H1 (cell line): ENCODE measurements at regions not wholly inside any gene's neighbourhood (a gene's known extent, or its start where the extent isn't known, plus 50 kb on each side); places are given as distances from the start of the nearest gene placed in this dataset.
A peak's percentile ranks its signal among the peaks of the same experiment; 100 is the strongest.

Experiments
- CTCF ChIA-PET: fragments of 300-600 bp; sonication (Branson Sonifier 250); formaldehyde crosslinking; loops from one replicate; lab custom pipeline; 2021; ENCODE audit not compliant: partially characterized antibody; lab: Charles Lee
- POLR2A ChIA-PET: fragments of 300-600 bp; sonication (Branson Sonifier 250); formaldehyde crosslinking; loops from one replicate; lab custom pipeline; 2021; ENCODE audit warnings: inconsistent platforms; ENCODE audit not compliant: partially characterized antibody; lab: Charles Lee
- DNase-seq, 2 experiments: peaks; one replicate each; pipeline versions ENCODE4 v3.0.0 to v3.0.0-alpha.2; 2010 to 2022; ENCODE audit warnings: low spot score in 2 of 2, low read depth in 1 of 2, mixed read lengths in 1 of 2
- FAIRE-seq: peaks from 2 replicates; lab custom pipeline; 2011; peaks lifted over from hg19 to GRCh38; lab: Jason Lieb, UNC
- H2AFZ ChIP-seq: 2 replicates; pipeline ENCODE4 v1.8.1; 2012; ENCODE audit warnings: low read length, inconsistent platforms
- H2AK5ac ChIP-seq: 2 replicates; pipeline ENCODE4 v1.6.1; 2013; ENCODE audit warnings: low read depth, low read length
- H2BK120ac ChIP-seq: replicated peaks from 2 replicates; pipeline ENCODE3; 2013; ENCODE audit warnings: low read depth, low read length, inconsistent platforms
- H2BK12ac ChIP-seq: 2 replicates; pipeline ENCODE4 v1.6.1; 2013; ENCODE audit warnings: low read depth, low read length
- H2BK15ac ChIP-seq: 2 replicates; pipeline ENCODE4 v1.6.1; 2013; ENCODE audit warnings: low read length
- H2BK20ac ChIP-seq: 2 replicates; pipeline ENCODE4 v1.6.1; 2013; ENCODE audit warnings: low read length
- H2BK5ac ChIP-seq: 2 replicates; pipeline ENCODE4 v1.6.1; 2013; ENCODE audit warnings: low read depth, low read length
- H3K14ac ChIP-seq: 2 replicates; pipeline ENCODE4 v1.6.1; 2013; ENCODE audit warnings: inconsistent platforms; ENCODE audit not compliant: insufficient read length
- H3K18ac ChIP-seq: 2 replicates; pipeline ENCODE4 v1.6.1; 2013; ENCODE audit warnings: low read length; ENCODE audit errors: extremely low read depth
- H3K23ac ChIP-seq: 2 replicates; pipeline ENCODE4 v1.6.1; 2013; ENCODE audit warnings: inconsistent platforms; ENCODE audit not compliant: insufficient read length
- H3K23me2 ChIP-seq: 2 replicates; pipeline ENCODE4 v1.6.1; 2013; ENCODE audit warnings: low read depth, low read length
- H3K27ac ChIP-seq: 2 replicates; pipeline ENCODE4 v1.6.1; 2011; ENCODE audit warnings: low read depth, low read length, inconsistent platforms
- H3K27me3 ChIP-seq, 4 experiments: replicated peaks in 1 of 4; 1 replicate in 1 of 4; 2 replicates in 3 of 4; pipeline versions ENCODE4 v1.6.1 to v1.8.1; 2011 to 2013; ENCODE audit warnings: low read length in 3 of 4, mild to moderate bottlenecking in 3 of 4, inconsistent platforms in 2 of 4, mixed read lengths in 2 of 4, moderate library complexity in 1 of 4; ENCODE audit not compliant: control insufficient read depth in 3 of 4, insufficient read depth in 3 of 4; ENCODE audit errors: extremely low read depth in 1 of 4
- H3K36me3 ChIP-seq, 4 experiments: 2 replicates each; pipeline versions ENCODE4 v1.6.1 to v1.8.1; 2011 to 2013; ENCODE audit warnings: mild to moderate bottlenecking in 4 of 4, low read length in 3 of 4, moderate library complexity in 2 of 4, control low read depth in 1 of 4, inconsistent platforms in 1 of 4; ENCODE audit not compliant: insufficient read depth in 4 of 4, control insufficient read depth in 2 of 4
- H3K4ac ChIP-seq: replicated peaks from 2 replicates; pipeline ENCODE3; 2013; ENCODE audit warnings: low read length, low read depth, mixed read lengths, inconsistent platforms; ENCODE audit not compliant: insufficient read length
- H3K4me1 ChIP-seq, 4 experiments: replicated peaks in 1 of 4; 1 replicate in 1 of 4; 2 replicates in 3 of 4; pipeline versions ENCODE4 v1.6.1 to v1.8.1; 2011 to 2013; ENCODE audit warnings: low read length in 3 of 4, inconsistent platforms in 2 of 4, mixed read lengths in 1 of 4; ENCODE audit not compliant: insufficient read depth in 4 of 4, control insufficient read depth in 3 of 4
- H3K4me2 ChIP-seq, 2 experiments: 2 replicates each; pipeline versions ENCODE4 v1.6.1 to v1.8.1; 2011 to 2013; ENCODE audit warnings: low read depth in 2 of 2, low read length in 2 of 2, control low read depth in 1 of 2, inconsistent platforms in 1 of 2, mild to moderate bottlenecking in 1 of 2; ENCODE audit not compliant: insufficient read depth in 1 of 2
- H3K4me3 ChIP-seq, 4 experiments: fragments of 200-600, 300-600 bp in 1 of 4; sonication (generic), shearing (Covaris generic), sonication (Bioruptor Twin) in 1 of 4; 2 replicates each; pipeline versions ENCODE4 v1.5.1 to v1.8.1; 2011 to 2016; ENCODE audit warnings: low read length in 4 of 4, low read depth in 3 of 4, control low read depth in 2 of 4, inconsistent platforms in 2 of 4, mild to moderate bottlenecking in 2 of 4, mixed read lengths in 1 of 4, moderate library complexity in 1 of 4; ENCODE audit not compliant: insufficient read depth in 2 of 4; ENCODE audit errors: extremely low read depth in 1 of 4
- H3K56ac ChIP-seq: replicated peaks from 2 replicates; pipeline ENCODE3; 2013; ENCODE audit warnings: low read depth, mild to moderate bottlenecking, mixed read lengths, low read length, inconsistent platforms; ENCODE audit not compliant: insufficient read length
- H3K79me1 ChIP-seq: 2 replicates; pipeline ENCODE4 v1.6.1; 2013; ENCODE audit warnings: low read depth, low read length, control low read depth
- H3K79me2 ChIP-seq, 2 experiments: 2 replicates each; pipeline versions ENCODE4 v1.6.1 to v1.8.1; 2012 to 2013; ENCODE audit warnings: low read length in 2 of 2, mild to moderate bottlenecking in 2 of 2, inconsistent platforms in 1 of 2; ENCODE audit not compliant: insufficient read depth in 2 of 2, control insufficient read depth in 1 of 2
- H3K9ac ChIP-seq, 4 experiments: replicated peaks in 1 of 4; 1 replicate in 1 of 4; 2 replicates in 3 of 4; pipeline versions ENCODE4 v1.6.1 to v1.8.1; 2011 to 2013; ENCODE audit warnings: low read depth in 3 of 4, low read length in 3 of 4, control low read depth in 2 of 4, mild to moderate bottlenecking in 2 of 4, moderate library complexity in 2 of 4, inconsistent platforms in 1 of 4; ENCODE audit errors: extremely low read depth in 1 of 4
- H3K9me3 ChIP-seq, 2 experiments: 2 replicates each; pipeline versions ENCODE4 v1.6.1 to v1.8.1; 2012 to 2013; ENCODE audit warnings: mild to moderate bottlenecking in 2 of 2, moderate library complexity in 2 of 2, control low read depth in 1 of 2, inconsistent platforms in 1 of 2, low read depth in 1 of 2, low read length in 1 of 2, mixed read lengths in 1 of 2; ENCODE audit not compliant: insufficient read depth in 2 of 2
- H4K20me1 ChIP-seq, 2 experiments: replicated peaks in 1 of 2; 2 replicates each; pipeline versions ENCODE3 to v1.8.1; 2011 to 2013; ENCODE audit warnings: inconsistent platforms in 2 of 2, low read length in 2 of 2, mild to moderate bottlenecking in 1 of 2; ENCODE audit not compliant: insufficient read depth in 2 of 2, control insufficient read depth in 1 of 2
- H4K5ac ChIP-seq: 2 replicates; pipeline ENCODE4 v1.6.1; 2013; ENCODE audit warnings: low read length, low read depth, mixed read lengths, inconsistent platforms; ENCODE audit not compliant: insufficient read length
- H4K8ac ChIP-seq: 2 replicates; pipeline ENCODE4 v1.8.0; 2013; ENCODE audit warnings: mild to moderate bottlenecking, moderate library complexity, low read length, inconsistent platforms; ENCODE audit not compliant: insufficient read depth; ENCODE audit errors: extremely low read depth
- H4K91ac ChIP-seq: replicated peaks from 2 replicates; pipeline ENCODE3; 2013; ENCODE audit warnings: low read length, mixed read lengths, inconsistent platforms; ENCODE audit not compliant: insufficient read length
- CTCF ChIP-seq, 3 experiments: IDR thresholded peaks; 1 replicate in 2 of 3; 2 replicates in 1 of 3; pipeline versions ENCODE4 v1.5.1 to v1.6.1; 2011; ENCODE audit warnings: low read length in 3 of 3, mild to moderate bottlenecking in 3 of 3, inconsistent platforms in 2 of 3, low read depth in 1 of 3, moderate library complexity in 1 of 3; ENCODE audit not compliant: insufficient read depth in 1 of 3; ENCODE audit errors: control extremely low read depth in 1 of 3
- GTF2F1 ChIP-seq: IDR thresholded peaks from 2 replicates; pipeline ENCODE4 v1.6.1; 2012; ENCODE audit warnings: low read depth, low read length, improper control_type of control experiment, borderline replicate concordance
- HDAC2 ChIP-seq, 2 experiments: fragments of 300-600 bp in 1 of 2; sonication (generic) in 1 of 2; IDR thresholded peaks; 2 replicates each; pipeline ENCODE4 v1.6.1; 2011 to 2012; ENCODE audit warnings: low read depth in 2 of 2, low read length in 2 of 2, mild to moderate bottlenecking in 2 of 2, moderate library complexity in 2 of 2, borderline replicate concordance in 1 of 2, inconsistent platforms in 1 of 2
- HDAC6 ChIP-seq: IDR thresholded peaks from one replicate; pipeline ENCODE4 v1.7.1; 2012; ENCODE audit warnings: low read depth, mild to moderate bottlenecking, inconsistent platforms, low read length, moderate library complexity
- RAD21 ChIP-seq, 2 experiments: IDR thresholded peaks in 1 of 2; conservative IDR thresholded peaks in 1 of 2; 2 replicates each; pipeline ENCODE4 v1.6.1; 2011; ENCODE audit warnings: low read depth in 2 of 2, low read length in 2 of 2, improper control_type of control experiment in 1 of 2, inconsistent platforms in 1 of 2, mild to moderate bottlenecking in 1 of 2, moderate library complexity in 1 of 2
- RFX5 ChIP-seq: IDR thresholded peaks from 2 replicates; pipeline ENCODE4 v1.6.1; 2011; ENCODE audit warnings: low read depth, low read length, improper control_type of control experiment, borderline replicate concordance
- RNF2 ChIP-seq: fragments of 200-900, 300-1000 bp; sonication (generic); IDR thresholded peaks from 2 replicates; pipeline ENCODE4 v1.7.1; 2016; ENCODE audit warnings: borderline replicate concordance, low read depth, mild to moderate bottlenecking, antibody characterized with exemption, low read length; ENCODE audit not compliant: poor library complexity, severe bottlenecking; ENCODE audit errors: missing control alignments
- SRF ChIP-seq: IDR thresholded peaks from 2 replicates; pipeline ENCODE4 v1.6.1; 2011; ENCODE audit warnings: mild to moderate bottlenecking, low read depth, low read length, moderate library complexity
- TAF1 ChIP-seq: IDR thresholded peaks from 2 replicates; pipeline ENCODE4 v1.6.1; 2011; ENCODE audit warnings: mild to moderate bottlenecking, low read depth, low read length
- WGBS, 2 experiments: shearing (Covaris generic) in 1 of 2; methylation state at CpG; one replicate each; pipeline versions ENCODE4 v1.1.6 to v1.1.7; 2013 to 2015; ENCODE audit warnings: low lambda C conversion rate in 2 of 2, mixed read lengths in 2 of 2, inconsistent platforms in 1 of 2, low coverage in 1 of 2, missing lambda C conversion rate in 1 of 2; ENCODE audit not compliant: insufficient replicate concordance in 2 of 2, insufficient coverage in 1 of 2, insufficient read length in 1 of 2; ENCODE audit errors: extremely low coverage in 1 of 2, missing lambda C conversion rate in 1 of 2; 5-methylcytosine and 5-hydroxymethylcytosine counted together

- Histone ChIP-seq H2BK12ac (no peak overlapping the region), H2BK5ac (no peak overlapping the region), H3K9me3 (peaks cover 12 to 13% of the 10 kb centered on the region in 2 experiments), H3K4me1 (no peaks in the 10 kb centered on the region), H3K79me1 (no peaks in the 10 kb centered on the region), H3K18ac (no peak overlapping the region), H4K91ac (no peak overlapping the region), H2AK5ac (no peak overlapping the region), H3K27ac (no peak overlapping the region), H3K4me2 (no peak overlapping the region), H4K8ac (no peak overlapping the region), H3K4ac (no peak overlapping the region), H2BK20ac (no peak overlapping the region), H2BK120ac (no peak overlapping the region), H3K23me2 (no peaks in the 10 kb centered on the region), H3K56ac (no peak overlapping the region), H3K27me3 (no peaks in the 10 kb centered on the region), H3K14ac (no peak overlapping the region), H3K36me3 (no peaks in the 10 kb centered on the region; a peak in 2 of 8 replicates), H3K4me3 (no peak overlapping the region), H2AFZ (no peak overlapping the region), H4K20me1 (no peaks in the 10 kb centered on the region), H2BK15ac (no peak overlapping the region), H3K23ac (no peak overlapping the region), H3K9ac (no peak overlapping the region), H4K5ac (no peak overlapping the region), H3K79me2 (no peaks in the 10 kb centered on the region)
- ChIA-PET POLR2A (no interaction called here), CTCF (interaction anchor here (1.0 to 3.0 kb wide), 10 partner anchors 10 to 834 kb away, joined by 3 to 23 read pairs (median 8); no protein-coding TSS in a partner anchor)
- peak; percentile 36 for FAIRE-seq
- peak; percentile 5 to 56 for DNase-seq
- 48% methylated on average over 4 of the region's 4 CpGs; no CpG with 5 or more reads in 1 of the 2 experiments for WGBS, 2 experiments
- TF ChIP-seq RAD21 (IDR thresholded peaks at IDR 0.05 in 1 of 2, conservative IDR thresholded peaks at IDR 0.05 in 1 of 2; ENCODE audit: low read depth in 2 of 2, low read length in 2 of 2), result peak; percentile 79 to 85
- no peak for TF ChIP-seq SRF
- no peak for TF ChIP-seq GTF2F1
- peak in 2 of 3 experiments; percentile 56 to 70; a peak in 3 of 4 replicates for TF ChIP-seq CTCF (IDR thresholded peaks at IDR 0.05; ENCODE audit: control extremely low read depth in 1 of 3, insufficient read depth in 1 of 3, low read depth in 1 of 3, low read length in 3 of 3)
- no peak for TF ChIP-seq HDAC6
- no peak for TF ChIP-seq HDAC2 (IDR thresholded peaks at IDR 0.05; ENCODE audit: borderline replicate concordance in 1 of 2, low read depth in 2 of 2, low read length in 2 of 2)
- no peak for TF ChIP-seq TAF1
- no peak for TF ChIP-seq RNF2
- no peak for TF ChIP-seq RFX5
Measured at GRCh38 chr14:83463500-83464098, 1929.9 kb upstream of the SEL1L start.
